Fibroblast of mammary gland (primary cell): ENCODE measurements at regions not wholly inside any gene's neighbourhood (a gene's known extent, or its start where the extent isn't known, plus 50 kb on each side); places are given as distances from the start of the nearest gene placed in this dataset.

Experiments used
- DNase-seq: peaks from one replicate; pipeline ENCODE4 v3.0.0-alpha.2; 2010; ENCODE audit warnings: low read depth
- H3K4me3 ChIP-seq: 2 replicates; pipeline ENCODE4 v1.5.1; 2011; ENCODE audit warnings: low read depth, mild to moderate bottlenecking, low read length, moderate library complexity; ENCODE audit not compliant: control insufficient read depth
- CTCF ChIP-seq: conservative IDR thresholded peaks from 2 replicates; pipeline ENCODE4 v1.5.1; 2011; ENCODE audit warnings: low read depth, low read length, inconsistent platforms; ENCODE audit not compliant: control insufficient read depth, insufficient read depth

- H3K4me3 ChIP-seq = no peak overlapping the region
- TF ChIP-seq CTCF = no peak
Measured at GRCh38 chr2:105150231-105150630, 91.3 kb upstream of the GPR45 start.

GRCh38 chr2:105154119-105154818 lies 87.3 kb upstream of the GPR45 start:
- no peak for DNase-seq
- TF ChIP-seq CTCF = no peak
- H3K4me3 ChIP-seq = no peak overlapping the region

More at GRCh38 chr2:105150231-105150630, 91.3 kb upstream of the GPR45 start:
- DNase-seq = no peak

- TF ChIP-seq CTCF = no peak
- H3K4me3 ChIP-seq = no peak overlapping the region
- DNase-seq = no peak
Measured at GRCh38 chr2:105156166-105156565, 85.4 kb upstream of the GPR45 start.

- DNase-seq = no peak
- no peak overlapping the region for H3K4me3 ChIP-seq
- TF ChIP-seq CTCF = no peak
Measured at GRCh38 chr2:105158002-105158401, 83.5 kb upstream of the GPR45 start.

GRCh38 chr2:105166688-105167087 lies 74.9 kb upstream of the GPR45 start:
- TF ChIP-seq CTCF = no peak
- no peak overlapping the region for H3K4me3 ChIP-seq
- DNase-seq = no peak

GRCh38 chr2:105168543-105168942 lies 73.0 kb upstream of the GPR45 start:
- no peak for TF ChIP-seq CTCF
- no peak overlapping the region for H3K4me3 ChIP-seq
- no peak for DNase-seq

DNA sequence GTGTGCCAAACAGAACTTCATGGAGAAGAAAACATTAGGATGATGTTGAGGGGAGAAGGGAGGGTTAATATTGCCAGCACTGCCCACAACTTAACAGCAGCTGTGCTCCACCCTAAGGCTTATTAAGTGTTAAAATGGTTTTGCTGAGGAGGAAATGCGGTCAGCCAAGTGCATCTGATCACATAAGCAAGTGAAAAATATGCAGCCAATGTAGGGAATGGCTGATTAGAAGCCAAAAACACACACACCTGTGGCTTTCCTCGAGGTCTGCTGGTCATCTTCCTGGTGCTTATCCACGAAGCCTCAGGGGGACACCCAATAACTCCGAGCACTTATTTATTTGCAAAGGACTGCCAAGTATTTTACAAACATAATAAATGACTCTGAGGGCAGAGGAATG lies 66.3 kb upstream of the GPR45 start:
- H3K4me3 ChIP-seq = no peak overlapping the region
- no peak for TF ChIP-seq CTCF
- no peak for DNase-seq
